HUES48 (cell line): ENCODE measurements at regions not wholly inside any gene's neighbourhood (a gene's known extent, or its start where the extent isn't known, plus 50 kb on each side); places are given as distances from the start of the nearest gene placed in this dataset.

Source experiments
- H3K27ac ChIP-seq: one replicate; pipeline ENCODE4 v1.7.0; 2013; ENCODE audit warnings: low read depth, low read length, inconsistent platforms
- H3K27me3 ChIP-seq: 2 replicates; pipeline ENCODE4 v1.6.1; 2013; ENCODE audit warnings: mild to moderate bottlenecking, low read length; ENCODE audit not compliant: control insufficient read depth, insufficient read depth
- H3K36me3 ChIP-seq: 2 replicates; pipeline ENCODE4 v1.6.1; 2013; ENCODE audit warnings: low read length; ENCODE audit not compliant: control insufficient read depth, insufficient read depth
- H3K4me1 ChIP-seq: 2 replicates; pipeline ENCODE4 v1.6.1; 2013; ENCODE audit warnings: mild to moderate bottlenecking, low read length; ENCODE audit not compliant: control insufficient read depth, insufficient read depth
- H3K4me3 ChIP-seq: 2 replicates; pipeline ENCODE4 v1.5.1; 2013; ENCODE audit warnings: mild to moderate bottlenecking, low read depth, low read length
- H3K9ac ChIP-seq: 2 replicates; pipeline ENCODE4 v1.6.1; 2013; ENCODE audit warnings: mild to moderate bottlenecking, low read depth, low read length, moderate library complexity
- H3K9me3 ChIP-seq: 2 replicates; pipeline ENCODE4 v1.6.1; 2013; ENCODE audit warnings: low read length; ENCODE audit not compliant: control insufficient read depth, insufficient read depth

- H3K4me3 ChIP-seq = no peak overlapping the region
- H3K36me3 ChIP-seq = no peaks in the 10 kb centered on the region
- no peak overlapping the region for H3K27ac ChIP-seq
- no peak overlapping the region for H3K9ac ChIP-seq
- no peaks in the 10 kb centered on the region for H3K4me1 ChIP-seq
- no peaks in the 10 kb centered on the region for H3K9me3 ChIP-seq
- H3K27me3 ChIP-seq = no peaks in the 10 kb centered on the region
These were observed 557.5 kb upstream of the NOX3 start for GRCh38 chr6:156013155-156013554.

- no peak overlapping the region for H3K4me3 ChIP-seq
- no peaks in the 10 kb centered on the region for H3K4me1 ChIP-seq
- H3K9me3 ChIP-seq = no peaks in the 10 kb centered on the region
- H3K36me3 ChIP-seq = no peaks in the 10 kb centered on the region
- no peaks in the 10 kb centered on the region for H3K27me3 ChIP-seq
- no peak overlapping the region for H3K9ac ChIP-seq
- no peak overlapping the region for H3K27ac ChIP-seq
These were observed 554.0 kb upstream of the NOX3 start for GRCh38 chr6:156009656-156010055.

GRCh38 chr6:156004796-156005195 lies 549.2 kb upstream of the NOX3 start:
- Histone ChIP-seq H3K36me3 (no peaks in the 10 kb centered on the region), H3K4me1 (no peaks in the 10 kb centered on the region), H3K9ac (no peak overlapping the region), H3K27ac (no peak overlapping the region), H3K27me3 (no peaks in the 10 kb centered on the region), H3K4me3 (no peak overlapping the region), H3K9me3 (no peaks in the 10 kb centered on the region)

DNA sequence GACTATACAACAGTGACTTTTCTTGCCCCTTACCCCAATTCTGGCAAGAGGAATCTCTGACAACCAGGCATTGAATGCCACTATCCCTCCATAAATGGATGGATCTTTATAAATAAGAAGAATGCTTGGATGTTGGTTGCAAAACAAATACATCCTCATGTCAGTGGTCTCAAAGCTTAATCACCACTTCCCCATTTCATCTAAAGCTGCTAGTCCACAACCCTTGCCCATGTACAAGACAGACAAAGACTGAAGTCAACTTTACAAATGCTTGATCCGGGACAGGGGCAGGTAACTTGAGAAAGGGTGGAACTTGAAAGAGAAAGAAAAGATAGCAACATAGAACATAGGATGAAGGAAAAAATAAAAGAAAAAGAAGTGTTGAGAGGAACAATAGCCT lies 540.5 kb upstream of the NOX3 start:
- no peaks in the 10 kb centered on the region for H3K4me1 ChIP-seq
- H3K36me3 ChIP-seq = no peaks in the 10 kb centered on the region
- no peaks in the 10 kb centered on the region for H3K27me3 ChIP-seq
- H3K9me3 ChIP-seq = no peaks in the 10 kb centered on the region
- H3K9ac ChIP-seq = no peak overlapping the region
- no peak overlapping the region for H3K4me3 ChIP-seq
- no peak overlapping the region for H3K27ac ChIP-seq

- Histone ChIP-seq H3K9me3 (no peaks in the 10 kb centered on the region), H3K4me3 (no peak overlapping the region), H3K36me3 (no peaks in the 10 kb centered on the region), H3K27me3 (no peaks in the 10 kb centered on the region), H3K4me1 (no peaks in the 10 kb centered on the region), H3K9ac (no peak overlapping the region), H3K27ac (no peak overlapping the region)
These were observed 539.6 kb upstream of the NOX3 start for GRCh38 chr6:155995281-155995680.

GRCh38 chr6:155994086-155994485 lies 538.4 kb upstream of the NOX3 start:
- Histone ChIP-seq H3K4me3 (no peak overlapping the region), H3K27ac (no peak overlapping the region), H3K4me1 (no peaks in the 10 kb centered on the region), H3K36me3 (no peaks in the 10 kb centered on the region), H3K9me3 (no peaks in the 10 kb centered on the region), H3K27me3 (no peaks in the 10 kb centered on the region), H3K9ac (no peak overlapping the region)

- no peaks in the 10 kb centered on the region for H3K9me3 ChIP-seq
- H3K4me3 ChIP-seq = no peak overlapping the region
- no peaks in the 10 kb centered on the region for H3K27me3 ChIP-seq
- H3K9ac ChIP-seq = no peak overlapping the region
- H3K36me3 ChIP-seq = no peaks in the 10 kb centered on the region
- H3K27ac ChIP-seq = no peak overlapping the region
- no peaks in the 10 kb centered on the region for H3K4me1 ChIP-seq
These were observed 537.6 kb upstream of the NOX3 start for GRCh38 chr6:155993240-155993639.

GRCh38 chr6:155985660-155986138 lies 530.1 kb upstream of the NOX3 start:
- H3K27ac ChIP-seq = no peak overlapping the region
- H3K4me3 ChIP-seq = no peak overlapping the region
- H3K4me1 ChIP-seq = no peaks in the 10 kb centered on the region

DNA sequence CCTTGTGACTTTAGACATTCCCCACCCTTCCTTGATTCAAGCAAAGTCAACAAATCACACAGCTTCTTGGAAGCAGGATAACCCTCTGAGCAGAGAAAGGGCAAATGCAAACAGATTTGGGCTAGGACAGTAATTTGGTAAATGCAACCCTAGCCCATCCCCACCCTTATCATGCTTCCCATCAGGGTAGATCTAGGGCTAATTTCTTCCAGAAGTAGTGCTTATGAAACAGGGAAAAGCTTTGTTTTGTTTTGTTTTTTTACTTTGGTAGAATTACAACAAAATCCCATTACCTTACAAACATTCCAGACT lies 525.1 kb upstream of the NOX3 start:
- H3K4me3 ChIP-seq = no peak overlapping the region
- H3K9me3 ChIP-seq = no peaks in the 10 kb centered on the region
- H3K36me3 ChIP-seq = no peaks in the 10 kb centered on the region
- H3K4me1 ChIP-seq = no peaks in the 10 kb centered on the region
- no peak overlapping the region for H3K27ac ChIP-seq
- no peak overlapping the region for H3K9ac ChIP-seq
- H3K27me3 ChIP-seq = no peaks in the 10 kb centered on the region

More at GRCh38 chr6:155985660-155986138, 530.1 kb upstream of the NOX3 start:
- H3K36me3 ChIP-seq = no peaks in the 10 kb centered on the region
- H3K27me3 ChIP-seq = no peaks in the 10 kb centered on the region
- no peak overlapping the region for H3K9ac ChIP-seq
- H3K9me3 ChIP-seq = no peaks in the 10 kb centered on the region

DNA sequence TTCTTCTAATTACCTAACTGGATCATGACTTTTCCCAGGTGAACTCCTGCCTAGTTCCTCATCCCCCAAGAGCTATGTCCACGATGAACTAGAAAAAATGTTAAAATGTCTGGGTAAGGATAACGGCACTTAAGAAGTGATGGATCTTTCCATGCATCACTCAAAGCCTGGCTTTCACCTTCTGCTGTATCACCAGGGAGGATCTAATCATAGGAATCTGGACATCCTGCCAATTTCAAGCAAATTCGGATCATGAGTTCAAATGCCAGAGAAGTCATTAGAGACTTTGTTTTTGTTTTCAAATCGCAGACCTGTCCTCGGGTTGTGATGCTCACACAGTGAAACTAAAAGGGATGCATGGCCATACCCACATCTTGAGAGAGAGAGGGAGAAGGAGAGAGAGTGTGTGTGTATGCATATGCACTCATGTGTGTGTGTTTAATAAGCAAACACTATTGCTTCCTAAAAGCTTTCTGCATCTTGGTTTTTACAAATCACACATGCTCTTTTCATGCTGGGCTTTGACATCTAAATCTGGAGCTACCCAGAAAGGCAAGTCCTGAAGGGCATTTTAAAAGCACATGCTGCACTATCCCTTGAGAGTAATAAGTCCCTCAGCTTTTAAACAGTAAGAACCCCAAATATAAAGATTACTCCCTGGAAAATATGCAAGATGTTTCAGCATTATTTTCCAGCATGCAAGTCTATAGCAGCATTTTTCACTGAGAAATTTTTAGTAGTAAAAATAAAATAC lies 524.6 kb upstream of the NOX3 start:
- H3K4me3 ChIP-seq = no peak overlapping the region
- H3K9ac ChIP-seq = no peak overlapping the region
- no peaks in the 10 kb centered on the region for H3K27me3 ChIP-seq
- H3K4me1 ChIP-seq = no peaks in the 10 kb centered on the region
- no peaks in the 10 kb centered on the region for H3K9me3 ChIP-seq
- H3K27ac ChIP-seq = no peak overlapping the region
- no peaks in the 10 kb centered on the region for H3K36me3 ChIP-seq

DNA sequence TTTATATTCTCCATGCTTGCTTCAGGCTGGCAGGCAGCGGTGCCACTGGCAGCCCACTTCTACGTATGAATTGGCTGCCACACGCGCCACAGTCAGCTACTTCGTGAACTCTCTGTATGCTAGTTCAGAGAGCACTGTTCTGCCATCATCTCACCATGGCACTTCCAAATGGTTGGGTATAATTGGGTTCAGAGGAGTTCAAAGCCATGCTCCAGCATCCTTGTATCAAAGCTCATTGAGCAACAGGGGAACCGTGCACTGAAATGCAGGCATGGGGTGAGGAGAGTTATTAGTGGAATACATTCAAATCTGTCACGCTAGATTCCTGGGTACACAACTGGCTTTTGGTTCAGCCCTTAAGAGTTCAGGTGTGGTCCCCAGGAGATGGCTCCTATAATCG lies 519.9 kb upstream of the NOX3 start:
- Histone ChIP-seq H3K27me3 (no peaks in the 10 kb centered on the region), H3K9ac (no peak overlapping the region), H3K36me3 (no peaks in the 10 kb centered on the region), H3K4me1 (no peaks in the 10 kb centered on the region), H3K9me3 (no peaks in the 10 kb centered on the region), H3K27ac (no peak overlapping the region), H3K4me3 (no peak overlapping the region)
